ENCODE measurements at regions not wholly inside any gene's neighbourhood (a gene's known extent, or its start where the extent isn't known, plus 50 kb on each side); places are given as distances from the start of the nearest gene placed in this dataset.

DNA sequence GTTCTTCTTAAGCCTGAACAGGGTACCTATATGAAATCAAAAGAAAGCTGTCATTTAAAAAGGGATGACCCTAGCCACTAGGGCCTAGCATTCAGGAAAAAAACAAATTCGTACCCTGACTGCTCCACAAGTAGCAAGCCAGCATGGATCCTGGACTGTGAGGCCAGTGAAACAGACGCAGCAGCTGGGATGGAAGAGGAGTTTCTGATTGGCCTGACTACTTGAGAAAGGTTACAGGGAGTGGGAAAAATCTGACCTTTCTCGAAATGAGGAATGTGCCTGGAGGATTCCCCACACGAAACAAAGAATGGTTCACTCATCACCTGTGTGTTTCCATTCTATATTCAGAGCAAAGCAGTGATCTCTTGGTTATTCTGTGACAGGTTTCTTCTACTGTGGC lies 87.6 kb upstream of the JADE1 start:
- H3K27ac ChIP-seq (ENCODE audit: low read length in 2 of 2), result no peak overlapping the region
- no peaks in the 10 kb centered on the region for H3K9me3 ChIP-seq (ENCODE audit: control extremely low read depth in 1 of 3, control insufficient read depth in 2 of 3, insufficient read depth in 1 of 3, low read length in 2 of 3)
- no peaks in the 10 kb centered on the region for H3K79me2 ChIP-seq (ENCODE audit: control insufficient read depth, insufficient read depth, low read length)
- intact Hi-C loops (cut with micrococcal nuclease), result no loop called here
- no peaks in the 10 kb centered on the region for H3K27me3 ChIP-seq (replicated peaks in 1 of 4; ENCODE audit: control extremely low read depth in 1 of 4, control insufficient read depth in 3 of 4, insufficient read depth in 4 of 4, low read length in 3 of 4)
- H3K4me3 ChIP-seq (ENCODE audit: control extremely low read depth in 1 of 5, extremely low read depth in 1 of 5, insufficient read depth in 1 of 5, low read depth in 2 of 5, low read length in 4 of 5), result no peak overlapping the region
- H3K4me2 ChIP-seq (replicated peaks; ENCODE audit: low read depth, low read length, poor library complexity, severe bottlenecking), result no peak overlapping the region
- no peak for TF ChIP-seq CTCF (IDR thresholded peaks at IDR 0.05)
- TF ChIP-seq EZH2 (IDR thresholded peaks at IDR 0.05; ENCODE audit: borderline replicate concordance, insufficient read depth, low read depth, low read length, poor library complexity, severe bottlenecking), result no peak
- no peak overlapping the region for H2AFZ ChIP-seq (ENCODE audit: insufficient read depth, low read depth, low read length, poor library complexity, severe bottlenecking)
- POLR2A ChIA-PET, result no interaction called here
- H3K4me1 Mint-ChIP-seq, result no peaks in the 10 kb centered on the region
- H3K9me3 Mint-ChIP-seq (ENCODE audit: insufficient read depth), result no peaks in the 10 kb centered on the region
- H3K27me3 Mint-ChIP-seq, result no peaks in the 10 kb centered on the region
- CTCF ChIA-PET, result no interaction called here
- H3K36me3 ChIP-seq (replicated peaks in 1 of 2; ENCODE audit: control extremely low read depth in 1 of 2, control insufficient read depth in 1 of 2, extremely low read depth in 1 of 2, insufficient read depth in 2 of 2, low read length in 1 of 2), result no peaks in the 10 kb centered on the region
- no peaks in the 10 kb centered on the region for H3K4me1 ChIP-seq (ENCODE audit: control insufficient read depth in 2 of 2, insufficient read depth in 2 of 2, low read length in 2 of 2)
- H4K20me1 ChIP-seq (ENCODE audit: control insufficient read depth, insufficient read depth, low read length, poor library complexity, severe bottlenecking), result no peaks in the 10 kb centered on the region
- no peak overlapping the region for H3K4me3 Mint-ChIP-seq
- H3K9ac ChIP-seq (ENCODE audit: low read length), result no peak overlapping the region
- no peak overlapping the region for H3K27ac Mint-ChIP-seq
- ATAC-seq (ENCODE audit: low read depth) (no peak), DNase-seq (no peak)
- 100% methylated on average over 2 of the region's 4 CpGs for WGBS (ENCODE audit: insufficient coverage)

DNA sequence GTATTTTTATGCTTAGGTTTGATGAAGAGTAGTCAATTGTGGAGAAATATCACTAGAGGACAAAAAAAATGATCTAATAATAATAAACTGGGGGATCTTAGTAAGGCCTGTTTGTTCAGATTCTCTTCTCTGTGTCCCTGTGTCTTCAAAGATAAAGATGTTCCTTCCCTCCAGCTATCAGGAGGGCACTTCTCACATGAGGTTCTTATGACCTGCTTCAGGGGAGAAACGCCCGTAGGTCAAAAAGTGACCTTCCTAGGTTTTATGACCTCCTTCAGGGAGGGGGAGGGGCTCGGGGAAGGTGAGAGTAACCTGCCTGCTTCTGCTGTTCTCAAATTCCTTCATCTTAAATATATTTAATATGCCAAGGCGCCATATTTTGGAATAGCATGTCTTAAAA lies 89.2 kb upstream of the JADE1 start:
- H3K79me2 ChIP-seq (ENCODE audit: control insufficient read depth, insufficient read depth, low read length), result no peaks in the 10 kb centered on the region
- Mint-ChIP-seq H3K27me3 (no peaks in the 10 kb centered on the region), H3K9me3 (ENCODE audit: insufficient read depth) (no peaks in the 10 kb centered on the region), H3K4me1 (no peaks in the 10 kb centered on the region), H3K27ac (no peak overlapping the region), H3K4me3 (no peak overlapping the region)
- intact Hi-C loops (cut with micrococcal nuclease), result no loop called here
- TF ChIP-seq CTCF (IDR thresholded peaks at IDR 0.05), result no peak
- TF ChIP-seq EZH2 (IDR thresholded peaks at IDR 0.05; ENCODE audit: borderline replicate concordance, insufficient read depth, low read depth, low read length, poor library complexity, severe bottlenecking), result no peak
- no CpG with 5 or more reads among the region's 4 CpGs for WGBS (ENCODE audit: insufficient coverage)
- DNase-seq (no peak), ATAC-seq (ENCODE audit: low read depth) (no peak)
- no peaks in the 10 kb centered on the region for H3K36me3 ChIP-seq (replicated peaks in 1 of 2; ENCODE audit: control extremely low read depth in 1 of 2, control insufficient read depth in 1 of 2, extremely low read depth in 1 of 2, insufficient read depth in 2 of 2, low read length in 1 of 2)
- ChIA-PET POLR2A (no interaction called here), CTCF (no interaction called here)
- no peak overlapping the region for H3K27ac ChIP-seq (ENCODE audit: low read length in 2 of 2)
- H3K9ac ChIP-seq (ENCODE audit: low read length), result no peak overlapping the region
- no peak overlapping the region for H2AFZ ChIP-seq (ENCODE audit: insufficient read depth, low read depth, low read length, poor library complexity, severe bottlenecking)
- H3K4me2 ChIP-seq (replicated peaks; ENCODE audit: low read depth, low read length, poor library complexity, severe bottlenecking), result no peak overlapping the region
- no peaks in the 10 kb centered on the region for H4K20me1 ChIP-seq (ENCODE audit: control insufficient read depth, insufficient read depth, low read length, poor library complexity, severe bottlenecking)
- no peaks in the 10 kb centered on the region for H3K4me1 ChIP-seq (ENCODE audit: control insufficient read depth in 2 of 2, insufficient read depth in 2 of 2, low read length in 2 of 2)
- H3K4me3 ChIP-seq (ENCODE audit: control extremely low read depth in 1 of 5, extremely low read depth in 1 of 5, insufficient read depth in 1 of 5, low read depth in 2 of 5, low read length in 4 of 5), result no peak overlapping the region
- no peaks in the 10 kb centered on the region for H3K9me3 ChIP-seq (ENCODE audit: control extremely low read depth in 1 of 3, control insufficient read depth in 2 of 3, insufficient read depth in 1 of 3, low read length in 2 of 3)
- H3K27me3 ChIP-seq (replicated peaks in 1 of 4; ENCODE audit: control extremely low read depth in 1 of 4, control insufficient read depth in 3 of 4, insufficient read depth in 4 of 4, low read length in 3 of 4), result no peaks in the 10 kb centered on the region
